HUES48 (cell line): ENCODE measurements at regions not wholly inside any gene's neighbourhood (a gene's known extent, or its start where the extent isn't known, plus 50 kb on each side); places are given as distances from the start of the nearest gene placed in this dataset.

ENCODE experiments used
- H3K27ac ChIP-seq: one replicate; pipeline ENCODE4 v1.7.0; 2013; ENCODE audit warnings: low read depth, low read length, inconsistent platforms
- H3K27me3 ChIP-seq: 2 replicates; pipeline ENCODE4 v1.6.1; 2013; ENCODE audit warnings: mild to moderate bottlenecking, low read length; ENCODE audit not compliant: control insufficient read depth, insufficient read depth
- H3K36me3 ChIP-seq: 2 replicates; pipeline ENCODE4 v1.6.1; 2013; ENCODE audit warnings: low read length; ENCODE audit not compliant: control insufficient read depth, insufficient read depth
- H3K4me1 ChIP-seq: 2 replicates; pipeline ENCODE4 v1.6.1; 2013; ENCODE audit warnings: mild to moderate bottlenecking, low read length; ENCODE audit not compliant: control insufficient read depth, insufficient read depth
- H3K4me3 ChIP-seq: 2 replicates; pipeline ENCODE4 v1.5.1; 2013; ENCODE audit warnings: mild to moderate bottlenecking, low read depth, low read length
- H3K9ac ChIP-seq: 2 replicates; pipeline ENCODE4 v1.6.1; 2013; ENCODE audit warnings: mild to moderate bottlenecking, low read depth, low read length, moderate library complexity
- H3K9me3 ChIP-seq: 2 replicates; pipeline ENCODE4 v1.6.1; 2013; ENCODE audit warnings: low read length; ENCODE audit not compliant: control insufficient read depth, insufficient read depth

GRCh38 chr20:60428651-60429050 is 470.4 kb downstream of the CDH26 start:
- Histone ChIP-seq H3K27ac (no peak overlapping the region), H3K9me3 (no peaks in the 10 kb centered on the region), H3K27me3 (no peaks in the 10 kb centered on the region), H3K4me1 (peaks cover 15% of the 10 kb centered on the region), H3K36me3 (no peaks in the 10 kb centered on the region), H3K9ac (no peak overlapping the region), H3K4me3 (no peak overlapping the region)

DNA sequence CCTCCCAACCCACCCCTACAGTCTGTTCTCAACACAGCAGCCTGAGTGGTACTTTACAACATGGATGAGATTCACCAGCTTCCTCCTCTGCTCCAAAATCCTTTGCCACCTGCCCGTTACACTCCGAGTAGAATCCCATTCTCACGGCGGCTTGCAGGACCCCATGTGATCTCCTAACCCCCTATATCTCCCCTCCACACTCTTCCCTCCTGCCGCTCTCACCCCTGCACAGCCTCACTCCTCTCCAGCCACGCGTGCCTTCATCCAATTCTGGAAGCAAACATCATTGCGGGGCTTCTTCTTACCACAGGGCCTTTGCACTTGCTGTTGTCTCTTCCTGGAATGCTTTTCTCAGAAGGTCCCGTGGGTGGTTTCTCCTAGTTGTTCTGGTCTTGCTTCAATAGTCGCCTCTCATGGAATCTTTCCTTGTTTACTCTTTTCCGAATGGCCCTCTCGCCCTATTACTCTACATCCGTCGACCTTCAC is 472.3 kb downstream of the CDH26 start:
- Histone ChIP-seq H3K36me3 (no peaks in the 10 kb centered on the region), H3K27me3 (no peaks in the 10 kb centered on the region), H3K9ac (no peak overlapping the region), H3K4me3 (no peak overlapping the region), H3K27ac (no peak overlapping the region), H3K9me3 (no peaks in the 10 kb centered on the region), H3K4me1 (peaks cover 15% of the 10 kb centered on the region)

DNA sequence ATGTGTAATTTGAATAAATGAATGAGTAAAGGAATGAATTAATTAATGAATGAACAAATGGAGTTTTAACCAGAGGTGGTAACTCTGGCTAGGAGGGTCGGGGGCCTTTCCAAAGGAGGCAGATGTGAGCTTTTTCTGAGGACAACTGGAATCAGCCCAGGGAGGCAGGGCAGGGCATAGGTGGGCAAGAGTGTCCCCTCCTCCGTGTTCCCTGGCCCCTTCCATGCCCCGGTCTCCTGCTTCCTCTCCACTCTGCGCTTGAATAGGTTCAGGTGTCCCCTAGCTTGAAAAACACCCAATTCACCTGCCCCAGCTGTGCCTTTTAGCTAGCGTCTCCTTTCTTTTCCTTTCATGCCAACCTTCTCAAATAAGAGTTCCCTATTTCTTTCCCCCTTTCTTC is 473.1 kb downstream of the CDH26 start:
- no peak overlapping the region for H3K9ac ChIP-seq
- H3K36me3 ChIP-seq: no peaks in the 10 kb centered on the region
- H3K9me3 ChIP-seq: no peaks in the 10 kb centered on the region
- H3K4me1 ChIP-seq: peaks cover 15% of the 10 kb centered on the region
- H3K27me3 ChIP-seq: no peaks in the 10 kb centered on the region
- H3K27ac ChIP-seq: no peak overlapping the region
- H3K4me3 ChIP-seq: no peak overlapping the region

GRCh38 chr20:60437418-60437817 is 479.2 kb downstream of the CDH26 start:
- no peaks in the 10 kb centered on the region for H3K27me3 ChIP-seq
- H3K9me3 ChIP-seq: no peaks in the 10 kb centered on the region; the same call in 1 of the 2 replicates
- no peaks in the 10 kb centered on the region for H3K36me3 ChIP-seq
- H3K4me3 ChIP-seq: no peak overlapping the region
- no peak overlapping the region for H3K27ac ChIP-seq
- no peak overlapping the region for H3K9ac ChIP-seq
- H3K4me1 ChIP-seq: peaks cover 6% of the 10 kb centered on the region

- no peaks in the 10 kb centered on the region for H3K36me3 ChIP-seq
- no peak overlapping the region for H3K9ac ChIP-seq
- H3K27me3 ChIP-seq: no peaks in the 10 kb centered on the region
Observed at GRCh38 chr20:60446267-60447111, 488.3 kb downstream of the CDH26 start.

GRCh38 chr20:60447703-60448102 is 489.5 kb downstream of the CDH26 start:
- no peaks in the 10 kb centered on the region for H3K9me3 ChIP-seq
- H3K4me3 ChIP-seq: no peak overlapping the region
- H3K27me3 ChIP-seq: no peaks in the 10 kb centered on the region
- H3K27ac ChIP-seq: no peak overlapping the region
- no peaks in the 10 kb centered on the region for H3K36me3 ChIP-seq
- H3K9ac ChIP-seq: no peak overlapping the region
- no peaks in the 10 kb centered on the region; the same call in 1 of the 2 replicates for H3K4me1 ChIP-seq

More at GRCh38 chr20:60446267-60447111, 488.3 kb downstream of the CDH26 start:
- H3K4me3 ChIP-seq: no peak overlapping the region
- H3K4me1 ChIP-seq: no peaks in the 10 kb centered on the region; the same call in 1 of the 2 replicates
- H3K9me3 ChIP-seq: no peaks in the 10 kb centered on the region; the same call in 1 of the 2 replicates
- H3K27ac ChIP-seq: no peak overlapping the region

GRCh38 chr20:60453388-60454246 is 495.4 kb downstream of the CDH26 start:
- H3K4me1 ChIP-seq: no peaks in the 10 kb centered on the region; the same call in 1 of the 2 replicates
- H3K27me3 ChIP-seq: no peaks in the 10 kb centered on the region
- no peaks in the 10 kb centered on the region for H3K36me3 ChIP-seq
- no peak overlapping the region for H3K9ac ChIP-seq
- H3K27ac ChIP-seq: no peak overlapping the region
- no peaks in the 10 kb centered on the region for H3K9me3 ChIP-seq
- H3K4me3 ChIP-seq: no peak overlapping the region

- no peaks in the 10 kb centered on the region for H3K9me3 ChIP-seq
- H3K4me1 ChIP-seq: no peaks in the 10 kb centered on the region; the same call in 1 of the 2 replicates
- H3K27ac ChIP-seq: no peak overlapping the region
- H3K27me3 ChIP-seq: no peaks in the 10 kb centered on the region
- no peak overlapping the region for H3K4me3 ChIP-seq
- no peaks in the 10 kb centered on the region for H3K36me3 ChIP-seq
- H3K9ac ChIP-seq: no peak overlapping the region
Observed at GRCh38 chr20:60454491-60454890, 496.3 kb downstream of the CDH26 start.

DNA sequence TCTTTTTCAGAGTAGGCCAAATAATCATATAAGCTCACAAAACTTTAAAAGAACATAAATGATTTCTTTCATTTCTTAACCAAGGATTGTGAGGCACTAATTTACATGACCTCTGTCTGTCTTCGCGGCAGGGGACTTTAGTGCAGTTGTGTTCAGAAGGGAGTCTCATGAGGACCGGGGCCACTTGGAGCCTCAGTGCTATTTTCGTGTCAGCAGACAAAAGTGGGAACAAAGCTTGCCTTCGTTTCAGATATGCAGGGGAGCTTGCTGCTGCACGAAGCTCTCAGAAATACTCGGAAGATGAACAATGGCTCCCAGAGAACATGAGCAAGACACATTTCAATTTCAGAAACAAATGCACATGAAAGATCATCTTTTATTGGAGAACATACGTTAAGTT is 497.0 kb downstream of the CDH26 start:
- no peaks in the 10 kb centered on the region for H3K9me3 ChIP-seq
- H3K27ac ChIP-seq: no peak overlapping the region
- no peaks in the 10 kb centered on the region for H3K4me1 ChIP-seq
- H3K4me3 ChIP-seq: no peak overlapping the region
- H3K27me3 ChIP-seq: no peaks in the 10 kb centered on the region
- no peak overlapping the region for H3K9ac ChIP-seq
- H3K36me3 ChIP-seq: no peaks in the 10 kb centered on the region

DNA sequence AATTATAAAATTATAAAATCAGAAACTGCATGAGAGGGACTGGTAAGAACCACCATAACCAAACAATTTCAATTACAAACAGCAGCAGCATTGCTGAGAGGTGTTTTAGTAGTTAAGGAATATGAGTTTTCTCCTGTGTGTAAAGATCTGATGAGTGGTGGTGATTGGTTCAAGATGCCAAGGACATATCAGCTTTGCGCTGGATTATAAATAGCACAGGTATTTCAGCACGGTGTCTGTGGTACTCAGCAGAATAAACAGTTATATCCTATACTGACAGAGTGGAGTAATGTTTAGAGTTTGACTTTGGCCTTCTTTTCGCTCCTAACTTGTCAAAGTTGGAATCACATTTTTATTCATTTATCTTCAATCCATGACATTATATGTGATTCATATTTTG is 501.0 kb downstream of the CDH26 start:
- Histone ChIP-seq H3K4me1 (no peaks in the 10 kb centered on the region), H3K27ac (no peak overlapping the region), H3K36me3 (no peaks in the 10 kb centered on the region), H3K27me3 (no peaks in the 10 kb centered on the region), H3K4me3 (no peak overlapping the region), H3K9me3 (no peaks in the 10 kb centered on the region), H3K9ac (no peak overlapping the region)

DNA sequence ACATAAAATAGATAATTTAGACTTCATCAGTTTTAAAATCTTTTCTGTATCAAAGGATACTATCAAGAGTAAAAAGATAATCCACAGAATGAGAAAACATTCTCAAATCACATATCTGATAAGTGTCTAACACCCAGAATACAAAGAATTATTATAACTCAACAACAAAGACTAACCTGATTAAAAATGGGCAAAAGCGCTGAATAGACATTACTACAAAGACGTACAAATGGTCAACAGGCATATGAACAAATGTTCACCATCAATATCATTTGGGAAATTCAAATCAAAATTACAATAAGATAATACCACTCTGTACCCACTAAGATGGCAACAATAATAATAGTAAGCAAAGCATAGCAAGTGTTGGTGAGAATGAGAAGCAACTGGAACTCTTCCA is 503.8 kb downstream of the CDH26 start:
- H3K4me1 ChIP-seq: no peaks in the 10 kb centered on the region
- H3K36me3 ChIP-seq: no peaks in the 10 kb centered on the region
- H3K9ac ChIP-seq: no peak overlapping the region
- H3K4me3 ChIP-seq: no peak overlapping the region
- H3K27ac ChIP-seq: no peak overlapping the region
- H3K27me3 ChIP-seq: no peaks in the 10 kb centered on the region
- no peaks in the 10 kb centered on the region for H3K9me3 ChIP-seq
